GM12873 (cell line): ENCODE measurements at regions not wholly inside any gene's neighbourhood (a gene's known extent, or its start where the extent isn't known, plus 50 kb on each side); places are given as distances from the start of the nearest gene placed in this dataset.

Experiments
- TF ChIP-seq, protein P1 (sequence below): IDR thresholded peaks from 2 replicates; pipeline ENCODE4 v1.5.1; 2012; ENCODE audit warnings: low read depth, mild to moderate bottlenecking, moderate library complexity, low read length, control low read depth; ENCODE audit not compliant: insufficient read depth; ENCODE audit errors: missing control alignments

DNA sequence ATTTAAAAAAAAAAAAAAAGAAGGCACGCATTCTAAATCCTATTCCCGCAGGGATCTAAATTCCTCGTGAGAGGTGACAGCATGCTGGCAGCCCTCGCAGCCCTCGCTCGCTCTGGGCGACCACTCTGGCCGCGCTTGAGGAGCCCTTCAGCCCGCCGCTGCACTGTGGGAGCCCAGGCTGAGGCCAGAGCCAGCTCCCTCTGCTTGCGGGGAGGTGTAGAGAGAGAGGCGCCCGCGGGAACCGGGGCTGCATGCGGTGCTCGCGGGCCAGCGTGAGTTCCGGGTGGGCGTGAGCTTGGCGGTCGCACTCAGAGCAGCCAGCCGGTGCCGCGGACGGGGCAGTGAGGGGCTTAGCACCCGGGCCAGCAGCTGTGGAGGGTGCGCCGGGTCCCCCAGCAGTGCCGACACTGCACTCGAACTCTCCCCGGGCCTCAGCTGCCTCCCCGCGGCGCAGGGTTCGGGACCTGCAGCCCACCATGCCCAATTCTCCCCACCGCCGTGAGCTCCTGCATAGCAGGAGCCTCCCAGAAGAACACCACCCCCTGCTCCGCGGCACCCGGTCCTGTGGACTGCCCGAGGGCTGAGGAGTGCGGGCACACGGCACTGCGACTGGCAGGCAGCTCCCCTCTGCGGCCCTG, 553.9 kb downstream of the LMO7 start:
- TF ChIP-seq, protein P1, sequence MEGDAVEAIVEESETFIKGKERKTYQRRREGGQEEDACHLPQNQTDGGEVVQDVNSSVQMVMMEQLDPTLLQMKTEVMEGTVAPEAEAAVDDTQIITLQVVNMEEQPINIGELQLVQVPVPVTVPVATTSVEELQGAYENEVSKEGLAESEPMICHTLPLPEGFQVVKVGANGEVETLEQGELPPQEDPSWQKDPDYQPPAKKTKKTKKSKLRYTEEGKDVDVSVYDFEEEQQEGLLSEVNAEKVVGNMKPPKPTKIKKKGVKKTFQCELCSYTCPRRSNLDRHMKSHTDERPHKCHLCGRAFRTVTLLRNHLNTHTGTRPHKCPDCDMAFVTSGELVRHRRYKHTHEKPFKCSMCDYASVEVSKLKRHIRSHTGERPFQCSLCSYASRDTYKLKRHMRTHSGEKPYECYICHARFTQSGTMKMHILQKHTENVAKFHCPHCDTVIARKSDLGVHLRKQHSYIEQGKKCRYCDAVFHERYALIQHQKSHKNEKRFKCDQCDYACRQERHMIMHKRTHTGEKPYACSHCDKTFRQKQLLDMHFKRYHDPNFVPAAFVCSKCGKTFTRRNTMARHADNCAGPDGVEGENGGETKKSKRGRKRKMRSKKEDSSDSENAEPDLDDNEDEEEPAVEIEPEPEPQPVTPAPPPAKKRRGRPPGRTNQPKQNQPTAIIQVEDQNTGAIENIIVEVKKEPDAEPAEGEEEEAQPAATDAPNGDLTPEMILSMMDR: no peak

DNA sequence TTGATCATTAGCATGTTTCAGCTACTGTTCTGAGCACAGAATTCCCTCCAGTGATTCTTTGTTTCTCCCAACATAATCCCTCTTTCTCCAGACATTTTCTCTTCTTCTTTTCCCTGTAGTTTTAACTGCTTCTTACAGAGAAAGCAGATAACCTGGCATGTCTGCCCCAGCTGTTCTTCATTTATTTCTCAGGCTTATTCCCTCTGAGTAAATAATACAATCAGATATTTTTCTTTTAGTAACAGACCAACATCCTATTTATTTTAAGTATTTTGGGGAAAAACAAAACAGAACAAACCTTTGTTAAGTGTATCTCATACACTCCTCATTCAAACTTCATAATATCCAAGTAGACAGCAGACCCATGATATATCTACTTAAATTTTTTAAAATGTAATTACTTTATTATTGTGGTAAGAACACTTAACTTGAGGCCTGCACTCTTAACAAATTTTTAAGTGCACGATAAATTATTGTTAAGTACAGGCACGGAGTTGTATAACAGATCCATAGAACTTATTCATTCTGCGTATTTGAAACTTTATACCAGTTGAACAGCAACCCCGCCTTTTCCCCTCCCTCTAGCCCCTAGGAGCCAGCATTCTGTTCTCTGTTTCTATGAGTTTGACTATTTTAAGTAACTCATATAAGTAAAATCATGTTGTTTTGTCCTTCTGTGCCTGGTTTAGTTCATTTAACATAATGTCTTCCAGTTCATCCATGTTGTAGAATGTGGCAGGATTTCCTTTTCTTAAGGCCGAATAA, 540.0 kb downstream of the LMO7 start:
- TF ChIP-seq, protein P1: no peak

DNA sequence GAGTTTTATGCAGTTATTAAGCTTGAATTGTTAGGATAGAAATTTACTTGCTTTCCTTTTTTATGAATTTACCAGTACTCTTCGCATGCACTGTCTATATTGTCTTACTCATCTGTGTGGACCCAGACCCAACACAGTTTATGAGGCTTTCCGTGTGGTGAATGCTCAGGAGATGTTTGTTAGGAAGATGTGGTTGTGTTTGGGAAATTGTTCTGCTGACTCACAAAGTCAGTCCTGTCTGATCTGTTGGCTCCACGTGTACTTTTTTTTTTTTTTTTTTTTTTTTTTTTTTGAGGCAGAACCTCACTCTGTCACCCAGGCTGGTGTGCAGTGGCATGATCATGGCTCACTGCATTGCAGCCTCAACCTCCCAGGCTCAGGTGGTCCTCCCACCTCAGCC, 532.5 kb downstream of the LMO7 start:
- TF ChIP-seq, protein P1: no peak

DNA sequence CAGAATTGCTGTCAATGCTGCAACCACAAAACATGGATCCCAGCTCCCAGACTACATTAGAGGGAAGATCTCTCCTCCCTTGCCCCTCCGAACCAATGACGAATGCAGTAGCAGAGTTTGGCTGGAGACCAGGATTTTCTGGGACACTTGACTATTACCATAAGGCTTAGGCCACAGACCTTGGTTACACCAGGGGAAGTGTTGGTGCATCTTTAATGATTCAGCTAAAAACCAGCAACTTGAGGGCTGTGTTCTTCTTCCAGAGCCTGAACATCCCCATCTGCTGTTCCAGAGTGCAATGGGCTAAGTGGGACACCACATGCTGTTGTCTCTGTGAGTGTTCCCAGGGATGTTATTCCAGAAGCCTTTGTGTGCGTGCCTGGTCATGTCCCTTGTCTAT, 528.2 kb downstream of the LMO7 start:
- TF ChIP-seq, protein P1: no peak

DNA sequence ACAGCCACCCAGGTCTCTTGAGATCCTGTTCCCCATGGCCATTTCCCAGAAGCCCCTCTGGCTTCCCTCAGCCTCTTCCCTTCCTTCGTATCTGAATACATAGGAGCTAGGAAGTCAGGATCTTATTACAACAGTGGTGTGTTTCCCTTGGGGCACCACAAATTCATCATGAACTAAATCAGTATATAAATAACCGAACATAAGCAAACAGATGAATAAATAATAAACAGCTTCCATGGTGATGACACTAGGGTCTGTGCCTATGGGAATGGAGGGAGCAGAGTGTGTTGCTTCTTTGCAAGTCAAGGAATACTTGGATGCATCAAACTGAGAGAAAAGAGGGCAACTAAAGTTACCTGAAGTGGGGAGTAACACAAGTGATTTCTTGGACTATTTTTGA, 527.6 kb downstream of the LMO7 start:
- TF ChIP-seq, protein P1: no peak

DNA sequence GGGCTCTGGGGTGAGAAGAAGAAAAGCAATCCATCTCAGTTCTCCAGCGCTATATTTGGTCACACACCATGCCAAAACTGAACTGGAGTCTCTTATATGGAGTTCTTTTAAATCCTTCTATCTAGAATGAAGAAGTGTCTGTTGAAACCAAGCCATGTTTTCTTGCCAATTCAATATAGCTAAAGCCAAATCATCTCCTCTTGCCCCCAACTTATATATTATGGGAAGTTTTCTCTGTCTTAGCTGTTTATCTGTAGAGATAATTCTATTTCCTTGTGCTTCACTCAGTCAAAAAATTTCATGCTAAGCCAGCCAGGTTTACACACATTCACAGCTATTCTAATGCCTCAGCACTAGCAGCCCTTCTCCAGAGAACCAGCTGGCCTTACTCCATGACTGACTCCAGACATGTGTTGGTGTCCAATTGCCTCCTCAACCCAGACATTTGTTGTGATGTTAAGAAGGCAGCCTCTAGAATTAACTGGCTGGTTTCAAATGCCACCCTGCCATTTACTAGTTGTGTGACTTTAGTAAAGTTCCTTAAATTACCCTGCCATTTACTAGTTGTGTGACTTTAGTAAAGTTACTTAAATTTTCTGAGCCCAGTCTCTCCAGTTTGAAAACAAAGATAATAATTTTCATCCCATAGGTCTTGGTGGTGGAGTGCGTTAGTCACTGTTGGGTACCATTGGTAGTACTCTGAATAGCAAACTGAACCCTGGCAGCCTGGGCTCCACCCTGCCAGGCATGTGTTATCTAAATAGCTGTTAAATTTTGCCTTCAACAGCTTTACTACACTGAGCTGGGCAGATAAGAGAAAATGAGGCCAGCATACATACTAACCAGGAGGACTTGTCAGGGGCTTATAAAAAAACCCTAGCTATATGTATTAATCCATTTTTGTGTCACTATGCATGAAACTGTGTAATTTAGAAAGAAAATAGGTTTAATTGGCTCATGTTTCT, 525.1 kb downstream of the LMO7 start:
- TF ChIP-seq, protein P1: no peak

DNA sequence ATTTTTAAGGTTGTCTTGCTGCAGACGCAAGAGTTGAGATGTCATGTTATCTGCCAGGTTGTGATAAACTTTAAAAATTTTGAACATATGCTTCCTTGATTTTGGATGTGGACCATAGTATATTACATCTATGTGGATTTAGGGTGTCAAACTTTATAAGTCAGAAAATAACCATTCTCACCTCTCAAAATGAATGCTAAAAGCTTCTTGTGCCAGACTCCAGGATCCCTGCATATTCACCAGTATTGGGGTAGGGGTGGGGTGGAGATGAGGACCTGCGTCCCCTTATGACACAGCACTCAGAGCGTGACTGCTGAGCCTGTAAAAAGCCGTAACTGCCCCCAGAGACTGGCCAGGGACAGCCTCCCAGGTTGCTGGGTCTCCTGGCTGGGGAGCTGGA, 524.4 kb downstream of the LMO7 start:
- TF ChIP-seq, protein P1: no peak
